ENCODE measurements at regions not wholly inside any gene's neighbourhood (a gene's known extent, or its start where the extent isn't known, plus 50 kb on each side); places are given as distances from the start of the nearest gene placed in this dataset.

- no peak for DNase-seq
- no peaks in the 10 kb centered on the region for H3K27me3 Mint-ChIP-seq (ENCODE audit: insufficient read depth)
- peaks cover 10% of the 10 kb centered on the region; the same call in 1 of the 2 replicates for H3K36me3 Mint-ChIP-seq (ENCODE audit: low read depth)
- no peak overlapping the region for H3K4me3 Mint-ChIP-seq
- H3K4me1 Mint-ChIP-seq (ENCODE audit: low read depth) = peaks cover 48% of the 10 kb centered on the region
- no peaks in the 10 kb centered on the region for H3K9me3 Mint-ChIP-seq
- TF ChIP-seq CTCF (IDR thresholded peaks at IDR 0.05) = no peak
- H3K27ac Mint-ChIP-seq = no peak overlapping the region
These were observed 651.1 kb upstream of the TBX3 start for GRCh38 chr12:115335048-115335447.

GRCh38 chr12:115332945-115333344, 649.0 kb upstream of the TBX3 start:
- Mint-ChIP-seq H3K27ac (no peak overlapping the region), H3K9me3 (no peaks in the 10 kb centered on the region), H3K36me3 (ENCODE audit: low read depth) (peaks cover 23% of the 10 kb centered on the region), H3K4me3 (no peak overlapping the region), H3K27me3 (ENCODE audit: insufficient read depth) (no peaks in the 10 kb centered on the region), H3K4me1 (ENCODE audit: low read depth) (peaks cover 29% of the 10 kb centered on the region)
- TF ChIP-seq CTCF (IDR thresholded peaks at IDR 0.05) = no peak
- DNase-seq = no peak

- H3K36me3 Mint-ChIP-seq (ENCODE audit: low read depth) = peaks cover 20% of the 10 kb centered on the region
- DNase-seq = no peak
- H3K9me3 Mint-ChIP-seq = no peaks in the 10 kb centered on the region
- H3K4me1 Mint-ChIP-seq (ENCODE audit: low read depth) = peaks cover 53% of the 10 kb centered on the region
- no peak for TF ChIP-seq CTCF (IDR thresholded peaks at IDR 0.05)
- H3K4me3 Mint-ChIP-seq = no peak overlapping the region
- peak overlapping the region; percentile 19; the same call in 1 of the 2 replicates for H3K27ac Mint-ChIP-seq
- H3K27me3 Mint-ChIP-seq (ENCODE audit: insufficient read depth) = no peaks in the 10 kb centered on the region
These were observed 641.9 kb upstream of the TBX3 start for GRCh38 chr12:115325858-115326257.

- H3K4me1 Mint-ChIP-seq (ENCODE audit: low read depth) = peaks cover 61% of the 10 kb centered on the region
- H3K9me3 Mint-ChIP-seq = no peaks in the 10 kb centered on the region
- no peaks in the 10 kb centered on the region; the same call in 1 of the 2 replicates for H3K27me3 Mint-ChIP-seq (ENCODE audit: insufficient read depth)
- peak overlapping the region; percentile 3; the same call in 1 of the 2 replicates for H3K27ac Mint-ChIP-seq
- H3K4me3 Mint-ChIP-seq = no peak overlapping the region
- no peak for TF ChIP-seq CTCF (IDR thresholded peaks at IDR 0.05)
- DNase-seq = no peak
- H3K36me3 Mint-ChIP-seq (ENCODE audit: low read depth) = peaks cover 17% of the 10 kb centered on the region
These were observed 641.1 kb upstream of the TBX3 start for GRCh38 chr12:115324949-115325593.

GRCh38 chr12:115323223-115323905, 639.4 kb upstream of the TBX3 start:
- H3K4me3 Mint-ChIP-seq = peak overlapping the region; percentile 28; the same call in 1 of the 2 replicates
- TF ChIP-seq CTCF (IDR thresholded peaks at IDR 0.05) = no peak
- peaks cover 4% of the 10 kb centered on the region; the same call in 1 of the 2 replicates for H3K36me3 Mint-ChIP-seq (ENCODE audit: low read depth)
- H3K27ac Mint-ChIP-seq = peak overlapping the region; percentile 86
- no peaks in the 10 kb centered on the region; the same call in 1 of the 2 replicates for H3K27me3 Mint-ChIP-seq (ENCODE audit: insufficient read depth)
- peaks cover 64% of the 10 kb centered on the region for H3K4me1 Mint-ChIP-seq (ENCODE audit: low read depth)
- no peaks in the 10 kb centered on the region for H3K9me3 Mint-ChIP-seq
- DNase-seq = peak; percentile 69
